Chondrocyte (in vitro differentiated cells): ENCODE measurements at regions not wholly inside any gene's neighbourhood (a gene's known extent, or its start where the extent isn't known, plus 50 kb on each side); places are given as distances from the start of the nearest gene placed in this dataset.

Source experiments
- DNase-seq: peaks from one replicate; pipeline ENCODE4 v3.0.0; 2021; ENCODE audit warnings: mixed read lengths, low spot score
- H3K27ac Mint-ChIP-seq: one replicate; pipeline ENCODE4 v1.8.0; 2021; ENCODE audit warnings: mild to moderate bottlenecking, moderate library complexity, mixed read lengths; ENCODE audit not compliant: unreplicated experiment
- H3K27me3 Mint-ChIP-seq: 2 replicates; pipeline ENCODE4 v1.8.0; 2021; ENCODE audit warnings: low read depth, mixed read lengths
- H3K36me3 Mint-ChIP-seq: 2 replicates; pipeline ENCODE4 v1.8.0; 2021; ENCODE audit warnings: low read depth, mixed read lengths
- H3K4me1 Mint-ChIP-seq: 2 replicates; pipeline ENCODE4 v1.8.0; 2021; ENCODE audit warnings: low read depth, mild to moderate bottlenecking, mixed read lengths
- H3K4me3 Mint-ChIP-seq: one replicate; pipeline ENCODE4 v1.8.0; 2021; ENCODE audit warnings: mild to moderate bottlenecking, moderate library complexity, mixed read lengths; ENCODE audit not compliant: unreplicated experiment
- H3K9me3 Mint-ChIP-seq: 2 replicates; pipeline ENCODE4 v1.8.0; 2021; ENCODE audit warnings: low read depth, mixed read lengths
- CTCF ChIP-seq: fragments of 200-600 bp; sonication (generic); IDR thresholded peaks from 2 replicates; pipeline ENCODE4 v1.5.0; 2021; ENCODE audit warnings: antibody characterized with exemption, mild to moderate bottlenecking, moderate library complexity

DNA sequence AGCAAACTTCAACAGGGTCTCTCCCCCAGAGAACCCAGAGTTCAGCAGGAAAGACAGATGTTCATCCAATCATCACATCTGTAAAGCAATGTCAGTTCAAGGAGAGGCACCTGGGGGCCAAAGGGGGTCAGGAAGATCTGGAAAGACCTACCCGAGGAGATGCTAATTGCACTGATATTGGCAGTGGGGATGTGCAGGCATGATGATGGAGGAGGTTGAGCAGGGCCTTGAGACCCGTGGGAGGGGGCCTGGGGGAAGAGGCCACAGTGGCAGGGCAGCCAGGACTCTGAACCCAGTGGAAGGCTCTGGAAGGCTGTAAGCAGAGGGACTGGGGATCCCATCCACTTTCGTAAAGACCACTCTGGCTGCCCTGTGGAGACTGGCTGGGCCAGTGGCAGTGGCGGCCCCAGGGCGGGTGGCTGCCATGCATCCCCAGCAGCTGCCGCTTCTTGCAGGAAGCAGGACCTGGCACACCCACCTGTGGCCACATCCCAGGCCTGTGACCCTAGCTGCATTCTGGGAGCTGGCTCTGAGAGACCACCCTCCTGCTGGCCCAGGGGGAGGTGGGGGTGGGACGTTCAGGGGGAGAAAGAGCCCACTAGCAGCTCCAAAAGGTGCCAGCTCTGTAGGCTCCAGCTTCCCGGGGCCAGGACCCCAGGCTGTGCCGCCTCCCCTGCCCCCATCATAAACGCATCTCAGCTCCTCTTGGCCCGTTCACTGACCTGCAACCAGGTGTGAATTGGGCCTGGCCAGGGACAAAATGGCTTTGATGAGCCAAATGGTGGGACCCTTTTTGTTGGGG, 59.9 kb upstream of the FGF3 start:
- H3K4me3 Mint-ChIP-seq, result no peak overlapping the region
- no peak overlapping the region for H3K27ac Mint-ChIP-seq
- H3K36me3 Mint-ChIP-seq, result peaks cover 2% of the 10 kb centered on the region
- peaks cover 4% of the 10 kb centered on the region for H3K9me3 Mint-ChIP-seq
- TF ChIP-seq CTCF, result no peak
- peaks cover 15% of the 10 kb centered on the region for H3K27me3 Mint-ChIP-seq
- DNase-seq, result peak; percentile 72
- H3K4me1 Mint-ChIP-seq, result no peaks in the 10 kb centered on the region

DNA sequence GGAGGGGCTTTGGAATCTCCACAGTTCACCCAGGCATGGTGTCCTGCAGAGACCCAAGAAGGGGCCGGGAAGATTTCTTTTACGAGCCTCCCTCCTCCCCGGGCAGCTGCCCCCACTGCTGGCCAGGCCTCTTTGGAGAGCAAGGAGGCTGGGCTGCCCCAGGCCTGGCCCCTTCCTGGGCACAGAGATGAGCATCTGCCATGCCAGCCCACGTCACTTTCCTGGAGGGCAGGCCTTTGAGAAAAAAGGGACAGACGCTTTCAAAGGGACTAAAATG, 60.5 kb upstream of the FGF3 start:
- H3K4me3 Mint-ChIP-seq, result no peak overlapping the region
- H3K27ac Mint-ChIP-seq, result no peak overlapping the region
- peaks cover 4% of the 10 kb centered on the region for H3K9me3 Mint-ChIP-seq

GRCh38 chr11:69880041-69880825, 61.0 kb upstream of the FGF3 start:
- Mint-ChIP-seq H3K27ac (no peak overlapping the region), H3K9me3 (peaks cover 4% of the 10 kb centered on the region), H3K27me3 (peaks cover 15% of the 10 kb centered on the region), H3K4me1 (no peaks in the 10 kb centered on the region), H3K4me3 (no peak overlapping the region), H3K36me3 (peaks cover 2% of the 10 kb centered on the region)
- TF ChIP-seq CTCF, result no peak
- DNase-seq, result peak; percentile 73

More for the DNA sequence above, 60.5 kb upstream of the FGF3 start:
- peaks cover 2% of the 10 kb centered on the region for H3K36me3 Mint-ChIP-seq
- peak; percentile 52 for DNase-seq
- no peak for TF ChIP-seq CTCF
- H3K27me3 Mint-ChIP-seq, result peaks cover 15% of the 10 kb centered on the region
- no peaks in the 10 kb centered on the region for H3K4me1 Mint-ChIP-seq

- H3K4me3 Mint-ChIP-seq, result no peak overlapping the region
- H3K36me3 Mint-ChIP-seq, result peaks cover 2% of the 10 kb centered on the region
- peaks cover 18% of the 10 kb centered on the region for H3K27me3 Mint-ChIP-seq
- peak; percentile 71 for DNase-seq
- H3K4me1 Mint-ChIP-seq, result no peaks in the 10 kb centered on the region
- H3K9me3 Mint-ChIP-seq, result peaks cover 4% of the 10 kb centered on the region
- no peak overlapping the region for H3K27ac Mint-ChIP-seq
- TF ChIP-seq CTCF, result no peak
These were observed 61.7 kb upstream of the FGF3 start for GRCh38 chr11:69880826-69881445.

GRCh38 chr11:69881467-69882269, 62.5 kb upstream of the FGF3 start:
- H3K9me3 Mint-ChIP-seq, result no peaks in the 10 kb centered on the region
- no peaks in the 10 kb centered on the region for H3K4me1 Mint-ChIP-seq
- no peaks in the 10 kb centered on the region for H3K36me3 Mint-ChIP-seq
- DNase-seq, result peak; percentile 79
- H3K4me3 Mint-ChIP-seq, result no peak overlapping the region
- TF ChIP-seq CTCF, result peak; percentile 46
- peaks cover 12% of the 10 kb centered on the region for H3K27me3 Mint-ChIP-seq
- no peak overlapping the region for H3K27ac Mint-ChIP-seq
